Activated T-cell treated with anti-CD3 and anti-CD28 coated beads for 4 hours (primary cell): ENCODE measurements at regions not wholly inside any gene's neighbourhood (a gene's known extent, or its start where the extent isn't known, plus 50 kb on each side); places are given as distances from the start of the nearest gene placed in this dataset.
"Not testable (repeated sequence)": the region's sequence is repeated elsewhere in the genome, so short reads cannot be mapped to it uniquely, and the experiment has no call there.

Experiments
- DNase-seq: peaks from one replicate; pipeline ENCODE4 v3.0.0-alpha.2; 2020

DNA sequence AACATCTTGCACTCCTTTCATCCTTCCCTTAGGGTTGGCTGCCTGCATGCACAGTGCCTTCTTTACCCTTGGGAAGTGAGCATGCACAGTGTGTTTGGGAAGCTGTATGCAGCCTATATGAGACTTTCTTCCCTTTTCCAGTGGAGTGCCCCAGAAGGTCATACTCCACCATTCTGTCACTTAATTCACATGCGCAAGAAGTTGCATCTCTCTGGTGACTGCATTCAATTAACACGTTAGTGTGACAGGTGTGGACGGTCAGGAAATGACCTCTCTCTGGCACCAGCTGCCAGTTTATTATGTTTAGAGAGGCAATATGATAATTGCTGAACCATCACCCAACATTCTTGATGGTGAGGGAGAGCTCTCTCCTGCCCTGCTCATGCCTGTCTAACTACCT lies 770.0 kb downstream of the FLRT2 start:
- no peak for DNase-seq

DNA sequence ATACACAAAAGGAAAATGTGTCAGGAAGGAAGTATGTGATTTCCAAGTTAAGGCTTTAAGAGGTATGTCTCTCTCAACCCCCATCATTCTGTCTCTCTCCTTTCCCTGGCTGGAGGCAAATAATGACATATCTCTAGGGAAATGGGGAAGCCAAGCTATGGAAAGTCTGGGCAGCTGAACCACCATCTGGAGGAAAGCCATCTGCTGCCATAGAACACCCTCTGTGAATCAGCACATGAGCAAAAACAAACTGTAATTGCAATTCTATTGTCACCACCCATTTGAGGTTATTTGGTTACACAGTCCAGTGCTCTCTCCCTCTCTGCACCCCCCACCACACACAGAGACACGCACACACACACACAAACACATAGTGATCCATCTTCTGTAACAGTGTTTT lies 766.2 kb downstream of the FLRT2 start:
- no peak for DNase-seq

DNA sequence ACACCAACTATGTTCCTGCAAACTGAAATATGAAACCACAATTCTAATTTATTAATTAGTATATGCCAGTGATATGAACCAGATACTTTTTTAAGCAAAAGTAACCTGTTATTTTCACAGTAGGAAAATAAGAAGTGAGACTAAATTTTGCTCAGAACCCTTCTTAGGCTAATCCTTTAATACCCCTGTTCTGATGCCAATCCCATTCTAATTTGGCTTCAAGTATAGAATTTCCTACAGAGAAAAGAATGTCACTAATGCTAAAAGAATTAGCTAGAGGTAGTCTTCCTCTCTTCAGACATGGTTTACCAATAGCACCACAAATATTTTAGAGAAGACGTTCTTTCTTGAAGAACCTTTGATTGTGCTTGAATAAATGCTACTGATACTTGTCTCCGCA lies 758.4 kb downstream of the FLRT2 start:
- DNase-seq: no peak

DNA sequence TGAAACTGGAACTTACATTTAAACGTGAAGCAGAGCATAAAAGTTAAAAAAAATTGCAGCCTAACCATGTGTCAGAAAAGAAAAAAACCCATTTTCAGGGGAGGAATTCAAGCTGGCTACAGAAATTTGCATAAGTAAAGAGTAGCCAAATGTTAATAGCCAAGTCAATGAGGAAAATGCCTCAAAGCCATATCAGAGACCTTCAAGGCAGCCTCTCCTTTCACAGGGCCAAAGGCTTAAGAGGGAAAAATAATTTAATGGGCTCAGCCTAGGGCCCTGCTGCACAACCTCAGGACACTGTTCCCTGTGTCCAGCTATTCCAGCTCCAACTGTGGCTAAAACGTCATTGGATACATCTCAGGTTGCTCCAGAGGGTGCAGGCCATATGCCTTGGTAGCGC lies 749.5 kb downstream of the FLRT2 start:
- no peak for DNase-seq

DNA sequence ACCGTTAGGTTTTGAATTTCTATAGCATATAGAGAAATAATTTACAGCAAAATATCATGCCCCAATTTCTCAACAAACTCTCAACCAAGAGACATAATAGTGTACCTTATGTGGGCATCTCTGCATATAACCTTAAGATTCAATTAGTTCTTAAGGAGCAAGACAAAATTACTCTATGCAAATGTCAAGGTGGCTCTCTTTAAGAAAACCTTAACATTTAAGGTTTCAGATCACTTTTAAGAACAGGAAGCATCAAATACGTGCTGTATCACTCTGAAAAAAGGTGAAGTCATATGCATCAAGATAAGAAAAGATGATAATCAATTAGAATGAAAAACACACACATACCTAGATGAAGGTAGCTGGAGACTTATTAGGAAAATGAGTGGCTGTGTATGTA lies 728.0 kb downstream of the FLRT2 start:
- no peak for DNase-seq

GRCh38 chr14:86243158-86243557 lies 713.2 kb downstream of the FLRT2 start:
- no peak for DNase-seq

DNA sequence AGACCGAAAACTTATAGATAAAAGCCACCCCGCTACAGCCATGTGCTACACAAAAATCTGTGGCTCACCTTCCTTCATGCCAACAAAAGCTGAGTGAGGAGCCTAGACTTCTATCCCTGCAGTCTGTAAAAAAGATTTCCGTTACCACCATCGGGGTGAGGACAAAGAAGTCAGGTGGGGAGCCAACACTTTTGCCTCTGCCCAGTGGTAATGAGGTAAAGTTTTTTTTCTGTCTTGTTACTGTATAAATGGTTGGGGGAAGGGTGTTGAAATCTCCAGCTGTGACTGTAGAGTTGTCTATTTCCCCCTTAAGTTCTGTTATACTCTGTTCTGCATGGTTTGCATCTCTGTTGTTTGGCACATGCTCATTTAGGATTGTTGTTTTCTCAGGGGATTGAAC lies 707.8 kb downstream of the FLRT2 start:
- no peak for DNase-seq

GRCh38 chr14:86221755-86222154 lies 691.8 kb downstream of the FLRT2 start:
- no peak for DNase-seq

DNA sequence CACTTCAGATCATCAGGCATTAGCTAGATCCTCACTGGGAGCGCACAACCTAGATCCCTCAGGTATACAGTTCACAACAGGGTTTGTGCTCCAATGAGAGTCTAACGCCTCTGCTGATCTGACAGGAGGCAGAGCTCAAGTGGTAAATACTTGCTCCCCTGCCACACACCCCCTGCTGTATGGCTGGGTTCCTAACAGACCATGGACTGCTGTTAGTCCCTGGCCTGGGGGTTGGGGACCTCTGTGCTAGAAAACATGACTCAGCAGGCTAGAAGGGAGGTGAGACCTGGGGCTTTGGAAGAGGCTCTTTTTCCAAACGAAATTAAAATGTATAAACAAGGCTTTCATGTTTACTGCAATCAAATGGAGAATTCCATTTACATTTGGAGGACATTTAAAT lies 691.1 kb downstream of the FLRT2 start:
- no peak for DNase-seq

- DNase-seq: no peak
These were observed 687.6 kb downstream of the FLRT2 start for GRCh38 chr14:86217523-86217922.

- no peak for DNase-seq
These were observed 673.9 kb downstream of the FLRT2 start for GRCh38 chr14:86203843-86204242.

DNA sequence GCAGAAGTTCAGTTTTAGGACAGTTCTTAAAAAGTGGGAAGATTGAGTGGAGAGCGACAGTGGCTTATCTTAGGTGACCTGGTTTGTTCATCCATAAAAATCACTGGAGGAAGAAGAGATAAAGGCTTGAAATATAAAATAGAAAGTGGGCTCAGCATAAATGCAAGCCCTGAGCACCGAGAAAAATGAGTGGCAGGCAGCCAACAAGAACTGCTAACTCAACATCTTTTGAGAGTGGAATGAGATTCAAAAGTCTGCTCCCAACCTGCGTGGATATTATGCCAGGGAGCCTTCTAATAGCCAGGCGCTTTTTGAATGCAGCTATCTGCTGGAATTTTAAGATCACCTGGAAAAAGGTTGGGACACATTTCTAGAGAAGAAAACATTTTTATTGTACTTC lies 666.5 kb downstream of the FLRT2 start:
- no peak for DNase-seq

- no peak for DNase-seq
These were observed 663.8 kb downstream of the FLRT2 start for GRCh38 chr14:86193756-86194155.

DNA sequence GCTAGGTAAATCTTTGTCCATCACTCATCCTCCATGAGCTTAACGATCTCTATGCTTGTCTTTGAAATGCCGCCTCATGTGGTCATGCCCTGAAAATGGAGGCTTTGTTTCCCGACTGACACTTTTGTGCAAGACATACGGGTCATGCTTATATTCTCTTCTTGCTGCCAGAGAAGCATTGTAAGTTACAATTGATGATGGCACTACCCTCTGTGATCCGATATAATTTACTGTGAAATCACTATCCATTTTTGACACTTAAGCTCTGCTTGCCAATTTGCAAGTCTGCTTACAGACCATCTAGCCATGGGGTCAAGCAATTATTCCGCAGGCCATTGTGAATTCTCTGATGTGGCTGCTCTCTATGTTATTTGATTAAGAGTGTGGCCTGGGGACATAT lies 650.0 kb downstream of the FLRT2 start:
- no peak for DNase-seq

- DNase-seq: no peak
These were observed 638.4 kb downstream of the FLRT2 start for GRCh38 chr14:86168371-86168770.

GRCh38 chr14:86166541-86166940 lies 636.6 kb downstream of the FLRT2 start:
- DNase-seq: no peak

- DNase-seq: no peak
These were observed 623.5 kb downstream of the FLRT2 start for GRCh38 chr14:86153480-86153879.

GRCh38 chr14:86143248-86143647 lies 613.3 kb downstream of the FLRT2 start:
- no peak for DNase-seq

DNA sequence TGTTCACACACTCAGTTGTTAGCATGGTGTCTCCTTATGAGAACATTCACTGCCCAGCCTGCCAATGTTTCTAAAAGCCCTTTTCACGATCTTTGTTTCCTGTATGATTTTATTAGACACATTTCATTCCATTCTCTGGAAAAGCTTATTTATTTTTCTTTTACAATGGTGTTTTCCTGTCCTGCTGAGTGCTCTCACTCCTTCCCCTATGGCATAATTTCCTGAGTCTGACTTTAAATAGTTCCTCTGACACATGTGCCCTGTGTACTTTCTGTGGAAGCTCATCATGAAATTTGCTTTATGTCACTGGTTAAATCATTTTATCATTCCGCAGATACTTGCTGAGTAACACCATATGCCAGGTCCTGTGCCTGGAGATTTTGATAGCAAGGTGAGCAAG lies 612.0 kb downstream of the FLRT2 start:
- DNase-seq: no peak

DNA sequence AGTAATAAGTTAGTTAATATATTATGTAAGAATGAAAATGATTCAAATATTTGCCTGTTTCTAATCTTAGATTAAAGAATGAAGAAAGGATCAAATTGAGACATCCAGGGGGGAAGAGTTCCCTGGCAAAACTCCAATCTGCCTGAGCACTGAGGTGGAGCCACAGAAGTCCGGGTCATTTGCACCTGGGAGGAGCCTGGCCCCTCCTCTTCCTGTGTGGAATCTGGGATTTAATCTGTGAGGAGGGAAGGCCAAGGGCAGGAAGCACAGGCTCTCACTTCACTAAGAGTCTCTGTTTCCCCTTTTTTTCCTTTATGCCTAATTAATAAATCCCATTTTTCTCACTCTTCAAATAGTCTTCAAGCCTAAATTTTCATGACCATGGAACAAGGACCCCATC lies 599.5 kb downstream of the FLRT2 start:
- DNase-seq: no peak

DNA sequence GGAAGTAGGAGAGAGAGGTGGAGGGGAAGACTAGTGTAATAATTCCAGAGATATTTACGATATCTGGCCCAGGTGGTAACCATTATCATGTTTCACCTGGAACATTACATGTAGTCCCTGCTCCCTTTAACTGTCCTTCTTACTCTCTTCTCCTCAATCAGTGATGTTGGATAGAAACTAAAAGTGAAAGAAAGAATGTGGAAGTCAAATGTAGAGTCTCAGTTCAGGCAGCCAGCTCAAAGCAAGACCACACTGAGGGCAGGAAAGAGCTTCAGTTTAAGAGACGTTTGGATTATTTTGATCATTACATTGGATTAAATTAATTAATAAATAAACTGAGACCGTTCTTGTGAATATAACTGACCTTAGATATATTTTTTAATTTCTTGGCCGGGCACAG lies 594.4 kb downstream of the FLRT2 start:
- DNase-seq: no peak

GRCh38 chr14:86115972-86116371 lies 586.0 kb downstream of the FLRT2 start:
- no peak for DNase-seq

GRCh38 chr14:86110871-86111270 lies 580.9 kb downstream of the FLRT2 start:
- DNase-seq: not testable (repeated sequence)

DNA sequence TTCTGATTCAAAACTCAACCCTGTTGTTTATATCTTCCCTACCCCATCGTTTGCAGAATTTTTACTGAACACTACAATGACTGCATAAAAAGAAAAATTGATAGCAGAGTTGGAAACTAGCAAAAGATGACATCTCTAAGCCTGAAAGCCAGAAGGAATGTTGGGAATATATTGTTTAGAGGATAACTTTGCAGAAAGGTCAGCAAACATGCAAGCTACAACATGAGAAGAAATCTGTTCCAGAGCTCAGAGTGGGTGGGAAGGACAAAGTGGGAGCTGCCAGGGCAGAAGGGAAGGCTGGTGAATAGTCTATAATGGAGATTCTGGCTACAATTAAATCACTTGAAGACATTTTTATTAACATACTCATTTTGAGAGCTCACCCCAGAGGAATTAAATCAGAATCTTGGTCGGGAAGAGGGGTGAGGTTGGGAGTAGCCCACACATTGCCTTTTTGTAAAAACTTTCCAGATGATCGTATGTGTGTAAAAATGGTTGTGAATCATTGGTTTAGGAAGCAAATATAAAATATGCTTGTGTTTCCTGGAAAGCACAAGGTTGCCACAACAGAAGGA lies 574.8 kb downstream of the FLRT2 start:
- no peak for DNase-seq

DNA sequence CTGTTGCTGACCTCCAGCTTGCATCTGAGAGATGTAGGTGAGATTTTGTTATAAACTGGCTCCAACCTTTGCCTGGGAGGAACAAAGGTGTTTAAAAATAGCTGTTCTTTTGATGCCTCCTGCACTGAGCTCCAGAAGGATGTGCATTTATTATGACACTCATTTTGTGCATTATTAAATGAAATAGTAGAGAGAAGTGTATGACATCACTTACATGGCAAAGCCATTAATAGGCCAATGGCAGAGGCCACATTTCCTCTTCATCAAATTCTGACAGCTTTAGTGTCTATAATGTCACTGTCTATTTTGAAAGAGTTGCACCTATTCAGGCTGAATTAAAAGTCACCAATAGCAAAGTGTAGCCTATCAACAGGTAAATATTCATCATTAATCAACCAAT lies 564.6 kb downstream of the FLRT2 start:
- no peak for DNase-seq

- DNase-seq: no peak
These were observed 561.9 kb downstream of the FLRT2 start for GRCh38 chr14:86091811-86092210.
